ENCODE measurements at regions not wholly inside any gene's neighbourhood (a gene's known extent, or its start where the extent isn't known, plus 50 kb on each side); places are given as distances from the start of the nearest gene placed in this dataset.

GRCh38 chr21:27362249-27362648, 395.4 kb upstream of the ADAMTS5 start:
- no peak for DNase-seq (ENCODE audit: low read depth)
- Histone ChIP-seq H3K27me3 (ENCODE audit: insufficient read depth, low read length) (no peaks in the 10 kb centered on the region), H3K79me2 (ENCODE audit: insufficient read depth, low read length) (no peaks in the 10 kb centered on the region), H3K4me1 (ENCODE audit: insufficient read depth, low read length) (no peaks in the 10 kb centered on the region), H3K27ac (ENCODE audit: low read depth, low read length) (no peak overlapping the region), H3K9ac (ENCODE audit: low read length) (no peak overlapping the region), H2AFZ (ENCODE audit: low read depth, low read length) (no peak overlapping the region), H3K4me2 (ENCODE audit: low read length) (no peak overlapping the region), H3K4me3 (ENCODE audit: insufficient read depth, low read depth, low read length) (no peak overlapping the region), H4K20me1 (ENCODE audit: insufficient read depth, low read length) (no peaks in the 10 kb centered on the region), H3K36me3 (ENCODE audit: insufficient read depth, low read length) (no peaks in the 10 kb centered on the region), H3K9me3 (ENCODE audit: insufficient read depth, low read depth, low read length) (no peaks in the 10 kb centered on the region)
- Mint-ChIP-seq H3K4me1 (ENCODE audit: low read depth, unreplicated experiment) (peaks cover 7% of the 10 kb centered on the region), H3K4me3 (ENCODE audit: unreplicated experiment) (no peak overlapping the region), H3K27ac (ENCODE audit: unreplicated experiment) (no peak overlapping the region), H3K27me3 (ENCODE audit: low read depth, unreplicated experiment) (peaks cover 2% of the 10 kb centered on the region), H3K36me3 (ENCODE audit: low read depth, unreplicated experiment) (no peaks in the 10 kb centered on the region), H3K9me3 (ENCODE audit: unreplicated experiment) (no peaks in the 10 kb centered on the region)
- no peak for TF ChIP-seq EZH2 (IDR thresholded peaks at IDR 0.05; ENCODE audit: insufficient read depth, low read length)
- no peak for TF ChIP-seq CTCF (IDR thresholded peaks at IDR 0.05; ENCODE audit: insufficient read depth, low read depth, low read length)
- FAIRE-seq, result no peak

- no peak overlapping the region for H3K4me2 ChIP-seq (ENCODE audit: low read length)
- no peaks in the 10 kb centered on the region for H3K4me1 ChIP-seq (ENCODE audit: insufficient read depth, low read length)
- no peaks in the 10 kb centered on the region for H3K9me3 ChIP-seq (ENCODE audit: insufficient read depth, low read depth, low read length)
- no peaks in the 10 kb centered on the region for H3K79me2 ChIP-seq (ENCODE audit: insufficient read depth, low read length)
- Mint-ChIP-seq H3K36me3 (ENCODE audit: low read depth, unreplicated experiment) (no peaks in the 10 kb centered on the region), H3K4me1 (ENCODE audit: low read depth, unreplicated experiment) (no peaks in the 10 kb centered on the region), H3K4me3 (ENCODE audit: unreplicated experiment) (no peak overlapping the region), H3K27me3 (ENCODE audit: low read depth, unreplicated experiment) (peaks cover 2% of the 10 kb centered on the region), H3K9me3 (ENCODE audit: unreplicated experiment) (no peaks in the 10 kb centered on the region), H3K27ac (ENCODE audit: unreplicated experiment) (no peak overlapping the region)
- no peaks in the 10 kb centered on the region for H3K27me3 ChIP-seq (ENCODE audit: insufficient read depth, low read length)
- no peak overlapping the region for H3K4me3 ChIP-seq (ENCODE audit: insufficient read depth, low read depth, low read length)
- DNase-seq (ENCODE audit: low read depth) (peak; percentile 5), FAIRE-seq (no peak)
- no peaks in the 10 kb centered on the region for H4K20me1 ChIP-seq (ENCODE audit: insufficient read depth, low read length)
- H3K36me3 ChIP-seq (ENCODE audit: insufficient read depth, low read length), result no peaks in the 10 kb centered on the region
- TF ChIP-seq EZH2 (IDR thresholded peaks at IDR 0.05; ENCODE audit: insufficient read depth, low read length) (no peak), CTCF (IDR thresholded peaks at IDR 0.05; ENCODE audit: insufficient read depth, low read depth, low read length) (no peak)
- H2AFZ ChIP-seq (ENCODE audit: low read depth, low read length), result no peak overlapping the region
- no peak overlapping the region for H3K27ac ChIP-seq (ENCODE audit: low read depth, low read length)
- H3K9ac ChIP-seq (ENCODE audit: low read length), result no peak overlapping the region
Observed at GRCh38 chr21:27359141-27359540, 392.3 kb upstream of the ADAMTS5 start.

- H3K36me3 Mint-ChIP-seq (ENCODE audit: low read depth, unreplicated experiment), result no peaks in the 10 kb centered on the region
Observed at GRCh38 chr21:27352885-27353284, 386.0 kb upstream of the ADAMTS5 start.

More at GRCh38 chr21:27352885-27353284, 386.0 kb upstream of the ADAMTS5 start:
- Histone ChIP-seq H3K9me3 (ENCODE audit: insufficient read depth, low read depth, low read length) (no peaks in the 10 kb centered on the region), H4K20me1 (ENCODE audit: insufficient read depth, low read length) (no peaks in the 10 kb centered on the region), H3K4me3 (ENCODE audit: insufficient read depth, low read depth, low read length) (no peak overlapping the region), H3K27me3 (ENCODE audit: insufficient read depth, low read length) (no peaks in the 10 kb centered on the region), H3K4me2 (ENCODE audit: low read length) (no peak overlapping the region), H3K27ac (ENCODE audit: low read depth, low read length) (no peak overlapping the region), H3K36me3 (ENCODE audit: insufficient read depth, low read length) (no peaks in the 10 kb centered on the region), H3K79me2 (ENCODE audit: insufficient read depth, low read length) (no peaks in the 10 kb centered on the region), H2AFZ (ENCODE audit: low read depth, low read length) (no peak overlapping the region), H3K4me1 (ENCODE audit: insufficient read depth, low read length) (no peaks in the 10 kb centered on the region), H3K9ac (ENCODE audit: low read length) (no peak overlapping the region)
- TF ChIP-seq EZH2 (IDR thresholded peaks at IDR 0.05; ENCODE audit: insufficient read depth, low read length) (no peak), CTCF (IDR thresholded peaks at IDR 0.05; ENCODE audit: insufficient read depth, low read depth, low read length) (no peak)
- Mint-ChIP-seq H3K4me3 (ENCODE audit: unreplicated experiment) (no peak overlapping the region), H3K4me1 (ENCODE audit: low read depth, unreplicated experiment) (no peaks in the 10 kb centered on the region), H3K27ac (ENCODE audit: unreplicated experiment) (no peak overlapping the region), H3K27me3 (ENCODE audit: low read depth, unreplicated experiment) (no peaks in the 10 kb centered on the region), H3K9me3 (ENCODE audit: unreplicated experiment) (no peaks in the 10 kb centered on the region)
- no peak for FAIRE-seq
- no peak for DNase-seq (ENCODE audit: low read depth)
